HCT116 (cell line): ENCODE measurements at regions not wholly inside any gene's neighbourhood (a gene's known extent, or its start where the extent isn't known, plus 50 kb on each side); places are given as distances from the start of the nearest gene placed in this dataset.

ENCODE experiments used
- ATAC-seq: fragments of 200-7000 bp; cut with Tn5 transposase; 2 replicates; pipeline ENCODE4 v1.9.1; 2020; ENCODE audit warnings: mild to moderate bottlenecking, moderate library complexity
- BruUV-seq: library from RNA; stranded (reverse); fragments of 400-500 nt; replicated peaks from 2 replicates; lab custom pipeline; 2021; lab: Mats Ljungman, UMichigan
- CTCF ChIA-PET: fragments of 300-600 bp; sonication (Branson Sonifier 250); formaldehyde crosslinking; loops from one replicate; lab custom pipeline; 2021; ENCODE audit warnings: antibody characterized with exemption; lab: Charles Lee
- POLR2A ChIA-PET: fragments of 300-600, 350-600 bp; sonication (Branson Sonifier 250); formaldehyde crosslinking; loops from one replicate; lab custom pipeline; 2021; ENCODE audit warnings: antibody characterized with exemption; lab: Charles Lee
- RAD21 ChIA-PET, 2 experiments: fragments of 300-600 bp; sonication (Branson Sonifier 250); formaldehyde crosslinking; loops; one replicate each; lab custom pipeline; 2023; ENCODE audit warnings: low total read pairs in 2 of 2; ENCODE audit not compliant: uncharacterized antibody in 2 of 2, unreplicated experiment in 2 of 2, low non-redundant PET in 1 of 2; lab: Charles Lee
- DNase-seq: peaks from one replicate; pipeline ENCODE4 v3.0.0-alpha.2; 2010; ENCODE audit warnings: low read depth, low spot score
- H2AFZ ChIP-seq: fragments of 200-600 bp; shearing (Covaris generic), sonication (generic); 2 replicates; pipeline ENCODE4 v1.6.1; 2017; ENCODE audit warnings: low read depth, mixed run types, mixed read lengths, antibody characterized with exemption, low read length; ENCODE audit not compliant: poor library complexity, severe bottlenecking
- H3K27ac ChIP-seq: 2 replicates; pipeline ENCODE4 v1.5.1; 2012; ENCODE audit warnings: low read depth, low read length
- H3K27me3 ChIP-seq: fragments of 200-600 bp; sonication (generic); 2 replicates; pipeline ENCODE4 v1.6.1; 2016; ENCODE audit warnings: mixed run types, low read length, mixed read lengths; ENCODE audit not compliant: insufficient read depth
- H3K36me3 ChIP-seq, 2 experiments: fragments of 200-500 bp in 1 of 2; fragments of 200-600 bp in 1 of 2; sonication (Bioruptor generic) in 1 of 2; sonication (generic) in 1 of 2; 2 replicates each; pipeline versions ENCODE4 v1.5.1 to v1.6.1; 2014 to 2016; ENCODE audit warnings: low read length in 2 of 2, inconsistent platforms in 1 of 2, mixed read lengths in 1 of 2, mixed run types in 1 of 2; ENCODE audit not compliant: insufficient read depth in 2 of 2, control insufficient read depth in 1 of 2
- H3K4me1 ChIP-seq, 2 experiments: fragments of 200-600 bp in 1 of 2; sonication (generic) in 1 of 2; 2 replicates each; pipeline versions ENCODE4 v1.5.1 to v1.6.1; 2012 to 2017; ENCODE audit warnings: low read length in 2 of 2, inconsistent platforms in 1 of 2, mild to moderate bottlenecking in 1 of 2, mixed read lengths in 1 of 2, mixed run types in 1 of 2, moderate library complexity in 1 of 2; ENCODE audit not compliant: insufficient read depth in 2 of 2, control insufficient read depth in 1 of 2
- H3K4me2 ChIP-seq: fragments of 200-600 bp; sonication (generic); 2 replicates; pipeline ENCODE4 v1.6.1; 2017; ENCODE audit warnings: mixed run types, low read length, mixed read lengths
- H3K4me3 ChIP-seq, 2 experiments: fragments of 200-600 bp in 1 of 2; sonication (generic) in 1 of 2; replicated peaks in 1 of 2; 2 replicates each; pipeline ENCODE4 v1.5.1; 2011 to 2016; ENCODE audit warnings: low read length in 2 of 2, control low read depth in 1 of 2, low read depth in 1 of 2, mild to moderate bottlenecking in 1 of 2, mixed read lengths in 1 of 2, mixed run types in 1 of 2
- H3K79me2 ChIP-seq: fragments of 200-600 bp; sonication (generic); 2 replicates; pipeline ENCODE4 v1.6.1; 2017; ENCODE audit warnings: mild to moderate bottlenecking, mixed run types, low read length, moderate library complexity, mixed read lengths; ENCODE audit not compliant: insufficient read depth
- H3K9ac ChIP-seq: fragments of 200-600 bp; sonication (generic); 2 replicates; pipeline ENCODE4 v1.6.1; 2016; ENCODE audit warnings: low read length, mixed read lengths
- H3K9me2 ChIP-seq: fragments of 200-600 bp; sonication (generic), shearing (Covaris generic); 2 replicates; pipeline ENCODE4 v1.6.1; 2017; ENCODE audit warnings: mixed run types, mild to moderate bottlenecking, moderate library complexity; ENCODE audit not compliant: insufficient read depth
- H3K9me3 ChIP-seq, 2 experiments: fragments of 200-500 bp in 1 of 2; fragments of 200-600 bp in 1 of 2; sonication (Bioruptor generic) in 1 of 2; sonication (generic) in 1 of 2; 2 replicates each; pipeline ENCODE4 v1.6.1; 2014 to 2017; ENCODE audit warnings: low read length in 2 of 2, mixed read lengths in 2 of 2, inconsistent platforms in 1 of 2, low read depth in 1 of 2, mild to moderate bottlenecking in 1 of 2, mixed run types in 1 of 2, moderate library complexity in 1 of 2; ENCODE audit not compliant: control insufficient read depth in 1 of 2, insufficient read depth in 1 of 2
- H4K20me1 ChIP-seq: fragments of 200-600 bp; sonication (generic), shearing (Covaris generic); 2 replicates; pipeline ENCODE4 v1.6.1; 2017; ENCODE audit warnings: mixed run types, mild to moderate bottlenecking, moderate library complexity; ENCODE audit not compliant: insufficient read depth
- ATF3 ChIP-seq: IDR thresholded peaks from 2 replicates; pipeline ENCODE4 v1.6.1; 2012
- CBX3 ChIP-seq: IDR thresholded peaks from 2 replicates; pipeline ENCODE4 v1.6.1; 2012; ENCODE audit warnings: low read depth
- CEBPB ChIP-seq: IDR thresholded peaks from 2 replicates; pipeline ENCODE4 v1.6.1; 2012; ENCODE audit warnings: low read depth
- EZH2 ChIP-seq: fragments of 200-600 bp; sonication (generic); IDR thresholded peaks from 2 replicates; pipeline ENCODE4 v1.6.1; 2017; ENCODE audit warnings: antibody characterized with exemption, mixed run types
- FOSL1 ChIP-seq: IDR thresholded peaks from 2 replicates; pipeline ENCODE4 v1.6.1; 2012; ENCODE audit warnings: low read depth
- REST ChIP-seq: IDR thresholded peaks from 2 replicates; pipeline ENCODE4 v1.6.1; 2012; ENCODE audit warnings: low read depth
- SRF ChIP-seq: IDR thresholded peaks from 2 replicates; pipeline ENCODE4 v1.6.1; 2012; ENCODE audit warnings: low read depth
- YY1 ChIP-seq: IDR thresholded peaks from 2 replicates; pipeline ENCODE4 v1.6.1; 2011; ENCODE audit warnings: low read length, low read depth, moderate library complexity, mild to moderate bottlenecking; ENCODE audit not compliant: insufficient replicate concordance; ENCODE audit errors: extremely low read depth
- intact Hi-C: fragments of 100-400 bp; cut with micrococcal nuclease; formaldehyde crosslinking; loops from 2 replicates; pipeline ENCODE4 v1.10.0; 2022

DNA sequence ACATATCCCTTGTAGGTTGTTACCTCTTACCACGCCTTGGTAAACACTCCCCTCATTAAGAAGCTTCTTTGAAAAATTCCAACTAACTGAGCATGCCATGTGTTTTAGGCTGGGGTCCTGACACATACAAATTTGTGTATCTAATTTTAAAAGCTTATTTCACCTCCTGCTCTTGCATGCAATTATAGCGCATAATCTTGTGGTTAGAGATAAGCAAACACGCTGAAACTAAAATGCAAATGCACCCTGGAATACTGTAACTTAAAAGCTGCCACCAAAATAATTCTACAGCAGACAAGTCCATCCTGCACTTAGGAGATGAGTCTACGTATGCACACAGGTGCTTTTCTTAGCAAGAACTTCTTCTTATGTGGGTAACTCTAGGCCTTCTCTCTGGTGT is 990.2 kb downstream of the TSN start:
- RAD21 ChIA-PET = no interaction called here
- H3K27me3 ChIP-seq = no peaks in the 10 kb centered on the region
- no peak overlapping the region for H3K27ac ChIP-seq
- BruUV-seq = no TSS peak
- H3K9ac ChIP-seq = no peak overlapping the region
- no peak overlapping the region for H2AFZ ChIP-seq
- peaks cover 11 to 21% of the 10 kb centered on the region in 2 experiments; a peak in 2 of 4 replicates for H3K9me3 ChIP-seq
- H3K4me1 ChIP-seq = no peaks in the 10 kb centered on the region
- no peak overlapping the region for H3K4me3 ChIP-seq
- no peaks in the 10 kb centered on the region for H3K36me3 ChIP-seq
- no peaks in the 10 kb centered on the region for H3K9me2 ChIP-seq
- no peak overlapping the region for H3K4me2 ChIP-seq
- no peak for TF ChIP-seq YY1
- no peak for TF ChIP-seq ATF3
- TF ChIP-seq CBX3 = no peak
- no peak for TF ChIP-seq SRF
- TF ChIP-seq REST = no peak
- no peak for TF ChIP-seq FOSL1
- TF ChIP-seq EZH2 = no peak
- TF ChIP-seq CEBPB = no peak
- DNase-seq (no peak), ATAC-seq (no peak)
- no peaks in the 10 kb centered on the region for H4K20me1 ChIP-seq
- POLR2A ChIA-PET = no interaction called here
- CTCF ChIA-PET = no interaction called here
- no peaks in the 10 kb centered on the region for H3K79me2 ChIP-seq
- intact Hi-C loops = no loop called here
